ENCODE measurements at regions not wholly inside any gene's neighbourhood (a gene's known extent, or its start where the extent isn't known, plus 50 kb on each side); places are given as distances from the start of the nearest gene placed in this dataset.
A peak's percentile ranks its signal among the peaks of the same experiment; 100 is the strongest.
"Not testable (repeated sequence)": the region's sequence is repeated elsewhere in the genome, so short reads cannot be mapped to it uniquely, and the experiment has no call there.

DNA sequence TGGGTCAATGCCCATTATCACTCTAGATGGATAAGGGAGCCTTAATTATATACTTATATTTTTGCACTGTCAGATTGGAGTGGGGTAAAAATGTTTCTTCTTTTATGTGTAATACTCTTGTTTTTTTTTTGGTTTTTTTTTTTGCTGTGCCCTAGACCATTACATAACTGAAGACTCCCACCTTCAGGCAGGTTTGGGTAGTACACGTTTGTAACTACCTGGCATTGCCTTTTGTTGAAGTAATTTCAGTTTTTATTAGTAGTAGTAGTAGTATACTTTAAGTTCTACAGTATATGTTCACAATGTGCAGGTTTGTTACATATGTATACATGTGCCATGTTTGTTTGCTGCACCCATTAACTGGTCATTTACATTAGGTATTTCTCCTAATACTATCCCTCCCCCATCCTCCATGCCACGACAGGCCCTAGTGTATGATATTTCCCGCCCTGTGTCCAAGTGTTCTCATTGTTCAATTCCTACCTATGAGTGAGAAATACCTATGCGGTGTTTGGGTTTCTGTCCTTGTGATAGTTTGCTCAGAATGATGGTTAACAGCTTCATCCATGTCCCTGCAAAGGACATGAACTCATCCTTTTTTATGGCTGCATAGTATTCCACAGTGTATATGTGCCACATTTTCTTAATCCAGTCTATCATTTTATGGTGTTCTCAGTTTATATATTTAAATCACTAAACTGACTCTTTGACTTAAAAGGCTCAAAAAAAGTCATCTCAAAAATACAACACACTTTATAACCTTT lies 109.2 kb upstream of the FBXO28 start:
- not testable (repeated sequence) for H3K4me3 ChIP-seq (ENCODE audit: low read depth, low read length)
- DNase-seq (ENCODE audit: low read depth) = peak; percentile 51
- TF ChIP-seq, protein P1, sequence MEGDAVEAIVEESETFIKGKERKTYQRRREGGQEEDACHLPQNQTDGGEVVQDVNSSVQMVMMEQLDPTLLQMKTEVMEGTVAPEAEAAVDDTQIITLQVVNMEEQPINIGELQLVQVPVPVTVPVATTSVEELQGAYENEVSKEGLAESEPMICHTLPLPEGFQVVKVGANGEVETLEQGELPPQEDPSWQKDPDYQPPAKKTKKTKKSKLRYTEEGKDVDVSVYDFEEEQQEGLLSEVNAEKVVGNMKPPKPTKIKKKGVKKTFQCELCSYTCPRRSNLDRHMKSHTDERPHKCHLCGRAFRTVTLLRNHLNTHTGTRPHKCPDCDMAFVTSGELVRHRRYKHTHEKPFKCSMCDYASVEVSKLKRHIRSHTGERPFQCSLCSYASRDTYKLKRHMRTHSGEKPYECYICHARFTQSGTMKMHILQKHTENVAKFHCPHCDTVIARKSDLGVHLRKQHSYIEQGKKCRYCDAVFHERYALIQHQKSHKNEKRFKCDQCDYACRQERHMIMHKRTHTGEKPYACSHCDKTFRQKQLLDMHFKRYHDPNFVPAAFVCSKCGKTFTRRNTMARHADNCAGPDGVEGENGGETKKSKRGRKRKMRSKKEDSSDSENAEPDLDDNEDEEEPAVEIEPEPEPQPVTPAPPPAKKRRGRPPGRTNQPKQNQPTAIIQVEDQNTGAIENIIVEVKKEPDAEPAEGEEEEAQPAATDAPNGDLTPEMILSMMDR (IDR thresholded peaks at IDR 0.05; ENCODE audit: low read depth, low read length) = peak; percentile 11

DNA sequence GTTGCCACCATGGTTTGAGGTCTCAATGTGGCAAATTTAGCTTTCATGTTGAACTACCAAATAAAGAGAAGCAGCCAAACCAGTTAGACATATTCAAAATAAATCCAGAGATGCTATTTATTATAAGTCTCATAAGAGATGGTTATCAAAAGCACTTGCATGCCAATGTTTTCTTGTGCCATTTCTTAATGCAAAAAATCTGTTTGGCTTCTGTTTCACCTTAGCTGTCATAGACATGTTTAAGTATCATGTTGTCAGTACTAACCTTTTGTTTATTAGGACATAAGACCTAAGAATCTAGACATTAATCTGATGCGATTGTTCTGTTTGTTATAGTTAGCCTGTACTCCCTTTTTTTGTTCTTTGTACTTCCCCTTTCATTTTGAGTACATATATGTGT lies 110.0 kb upstream of the FBXO28 start:
- not testable (repeated sequence) for H3K4me3 ChIP-seq (ENCODE audit: low read depth, low read length); DNase-seq (ENCODE audit: low read depth)

DNA sequence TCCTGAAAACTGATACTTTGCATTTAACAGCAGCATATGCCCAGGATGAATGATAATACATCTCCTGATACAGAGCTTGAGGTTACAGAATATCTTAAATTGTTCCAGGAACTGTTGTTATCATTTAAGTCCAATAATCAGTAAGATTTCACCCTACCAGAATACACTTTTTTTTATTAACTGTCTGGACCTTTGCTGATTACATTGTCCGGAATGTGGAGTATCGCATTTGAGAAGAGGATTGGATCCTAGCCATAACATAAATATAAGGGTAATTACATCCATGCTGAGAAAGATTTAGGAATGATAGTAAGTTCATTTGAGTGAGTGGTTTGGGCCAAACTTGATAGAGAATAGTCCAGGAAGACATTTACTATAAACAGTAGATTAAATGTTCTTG lies 112.2 kb upstream of the FBXO28 start:
- H3K4me3 ChIP-seq (ENCODE audit: low read depth, low read length); DNase-seq (ENCODE audit: low read depth): not testable (repeated sequence)

DNA sequence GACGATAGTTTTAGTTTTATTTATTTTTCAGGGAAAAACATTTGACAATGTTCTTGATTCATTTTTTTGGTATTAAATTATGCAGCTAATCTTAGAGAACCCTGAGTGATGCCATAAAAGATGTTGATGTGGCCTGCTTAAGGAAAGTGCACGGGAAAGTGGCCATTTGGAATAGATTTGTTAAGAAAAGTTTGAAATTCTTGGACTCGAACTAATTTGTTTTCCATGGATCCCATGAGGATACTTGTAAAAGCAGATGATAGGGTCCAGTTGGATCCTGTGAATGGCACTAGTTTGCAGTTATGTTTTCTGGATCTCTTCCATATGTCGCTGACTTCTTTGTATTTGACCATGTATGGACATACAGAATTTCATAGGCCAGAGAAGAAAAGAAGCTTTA lies 114.2 kb upstream of the FBXO28 start:
- not testable (repeated sequence) for DNase-seq (ENCODE audit: low read depth)

DNA sequence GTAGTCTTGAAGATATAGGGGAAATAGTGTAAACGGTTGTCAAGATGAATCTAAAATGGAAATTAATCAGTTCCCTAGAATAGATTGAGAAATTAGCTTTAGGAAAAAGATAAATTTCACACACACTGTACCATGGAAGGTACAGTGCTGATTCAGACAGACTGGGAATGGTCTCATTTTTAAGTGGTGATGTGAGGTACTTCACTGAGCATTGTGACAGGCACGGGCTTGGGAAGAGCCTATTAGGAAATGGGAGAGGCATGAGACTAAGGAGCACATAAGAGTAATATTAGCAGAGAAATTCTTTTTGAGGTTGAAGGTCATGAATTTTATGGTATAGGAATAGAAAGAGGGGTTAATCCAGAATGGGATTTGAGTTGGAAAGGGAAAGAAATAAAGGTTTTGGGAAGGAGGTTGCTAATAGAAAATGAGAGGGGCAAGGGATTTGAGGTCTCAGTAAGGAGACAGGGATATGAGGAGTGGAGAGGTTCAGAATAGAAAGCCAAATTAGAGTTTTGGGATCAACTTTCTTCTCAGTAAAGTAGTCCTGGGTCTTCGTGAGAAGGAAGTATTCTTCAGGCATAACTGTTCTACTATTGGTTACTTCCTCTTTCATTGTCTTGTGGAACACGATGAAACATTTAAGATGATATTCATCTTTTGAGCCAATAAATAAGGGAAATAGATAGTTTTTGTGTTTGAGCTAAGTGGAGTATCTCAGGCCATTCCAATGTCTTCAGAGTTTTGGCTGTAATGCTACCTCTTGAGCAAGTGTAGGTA lies 115.0 kb upstream of the FBXO28 start:
- H3K4me3 ChIP-seq (ENCODE audit: low read depth, low read length) = not testable (repeated sequence)
- DNase-seq (ENCODE audit: low read depth) = peak; percentile 31

More for the DNA sequence above, 114.2 kb upstream of the FBXO28 start:
- H3K4me3 ChIP-seq (ENCODE audit: low read depth, low read length) = not testable (repeated sequence)

DNA sequence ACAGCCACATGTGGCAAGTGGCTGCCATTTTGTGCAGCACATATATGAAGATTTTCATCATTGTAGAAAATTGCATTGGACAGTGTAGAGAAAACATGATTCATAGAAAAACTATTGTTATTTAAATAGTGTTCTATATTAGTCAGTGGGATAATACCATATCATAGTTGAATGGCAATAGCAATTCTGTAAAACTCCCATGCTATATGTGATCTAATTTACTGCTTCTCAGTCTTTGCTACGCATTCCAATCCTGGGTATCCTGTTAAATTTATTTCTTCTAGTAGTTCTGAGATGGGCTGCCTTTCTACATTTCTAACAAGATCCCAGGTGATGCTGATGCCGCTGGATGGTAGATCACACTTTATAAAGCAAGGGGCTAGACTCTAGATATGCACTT lies 117.5 kb upstream of the FBXO28 start:
- DNase-seq (ENCODE audit: low read depth) = not testable (repeated sequence)

DNA sequence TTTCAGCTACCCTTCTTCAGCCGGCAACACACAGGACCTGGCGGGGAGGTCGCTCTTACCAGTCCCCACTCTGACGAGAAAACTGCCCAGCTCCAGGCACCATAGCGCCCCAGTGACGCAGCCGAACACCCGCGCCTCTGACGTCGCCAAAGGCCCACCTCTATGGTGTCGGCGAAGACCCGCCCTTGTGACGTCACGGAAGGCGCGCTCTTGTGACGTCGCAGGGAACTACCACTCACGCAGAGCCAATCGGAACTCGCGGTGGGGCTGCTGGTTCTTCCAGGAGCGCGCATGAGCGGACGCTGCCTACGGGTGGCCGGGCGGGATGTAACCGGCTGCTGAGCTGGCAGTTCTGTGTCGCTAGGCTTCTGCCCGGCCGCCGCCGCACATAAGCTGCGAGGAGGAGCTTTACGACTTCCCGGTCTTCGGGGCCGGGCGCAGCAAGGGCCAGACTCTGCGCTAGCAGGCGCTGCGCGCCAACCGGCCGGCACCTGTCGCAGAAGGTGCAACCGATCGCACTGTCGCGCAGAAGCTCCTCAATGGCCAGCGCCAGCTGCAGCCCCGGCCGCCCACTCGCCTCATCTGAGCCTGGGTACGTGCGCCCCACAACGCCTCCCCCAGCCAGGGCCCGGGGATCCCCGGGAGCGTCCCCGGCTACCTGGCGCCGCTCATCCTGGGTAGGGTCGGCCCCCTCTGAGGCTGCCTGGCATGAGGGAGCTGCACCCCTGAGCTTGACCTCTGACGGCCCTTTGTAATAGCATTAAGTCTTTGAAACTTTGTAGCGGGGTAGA lies 121.3 kb upstream of the FBXO28 start:
- H3K4me3 ChIP-seq (ENCODE audit: low read depth, low read length) = peak overlapping the region; percentile 70
- TF ChIP-seq POLR2A (IDR thresholded peaks at IDR 0.05; ENCODE audit: extremely low read depth, insufficient read length) = peak; percentile 22
- DNase-seq (ENCODE audit: low read depth) = peak; percentile 98

More for the DNA sequence above, 117.5 kb upstream of the FBXO28 start:
- not testable (repeated sequence) for H3K4me3 ChIP-seq (ENCODE audit: low read depth, low read length)

DNA sequence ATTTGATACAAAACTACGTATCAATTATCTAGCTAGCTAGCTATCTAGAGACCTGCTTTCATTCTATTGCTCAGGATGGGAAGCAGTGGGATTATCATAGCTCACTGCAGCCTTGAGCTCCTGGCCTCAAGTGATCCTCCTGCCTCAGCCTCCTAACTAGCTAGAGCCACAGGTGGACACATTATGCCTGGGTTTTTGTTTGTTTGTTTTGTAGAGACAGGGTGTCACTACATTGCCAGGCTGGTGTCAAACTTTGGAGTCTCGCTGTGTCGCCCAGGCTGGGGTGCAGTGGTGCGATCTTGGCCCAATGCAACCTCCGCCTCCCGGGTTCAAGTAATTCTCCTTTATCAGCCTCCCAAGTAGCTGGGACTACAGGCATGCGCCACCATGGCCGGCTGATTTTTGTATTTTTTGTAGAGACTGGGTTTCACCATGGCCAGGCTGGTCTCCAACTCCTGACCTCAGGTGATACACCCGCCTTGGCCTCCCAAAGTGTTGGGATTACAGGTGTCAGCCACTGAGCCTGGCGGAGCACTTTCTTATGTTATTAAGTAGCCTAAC lies 122.5 kb upstream of the FBXO28 start:
- not testable (repeated sequence) for H3K4me3 ChIP-seq (ENCODE audit: low read depth, low read length); DNase-seq (ENCODE audit: low read depth)

DNA sequence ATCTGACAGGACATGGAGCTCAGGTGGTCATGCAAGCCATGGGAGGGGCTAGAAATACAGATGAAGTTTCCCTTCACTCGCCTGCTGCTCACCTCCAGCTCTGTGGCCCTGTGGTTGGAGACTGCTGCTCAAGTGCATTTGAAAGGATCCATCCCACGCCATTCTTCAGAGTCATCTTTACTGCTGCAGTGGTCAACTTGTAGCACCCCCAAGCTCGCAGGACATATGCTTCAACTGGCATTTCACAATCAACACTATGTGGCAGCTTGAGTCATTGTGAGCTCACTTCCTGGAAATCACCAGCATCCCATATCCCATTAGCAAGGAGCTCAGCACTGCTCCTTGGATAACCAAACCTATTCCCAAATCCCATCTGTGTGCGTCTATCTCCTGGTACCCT lies 116.2 kb upstream of the TP53BP2 start:
- DNase-seq (ENCODE audit: low read depth) = peak; percentile 70
- H3K4me3 ChIP-seq (ENCODE audit: low read depth, low read length) = not testable (repeated sequence)

DNA sequence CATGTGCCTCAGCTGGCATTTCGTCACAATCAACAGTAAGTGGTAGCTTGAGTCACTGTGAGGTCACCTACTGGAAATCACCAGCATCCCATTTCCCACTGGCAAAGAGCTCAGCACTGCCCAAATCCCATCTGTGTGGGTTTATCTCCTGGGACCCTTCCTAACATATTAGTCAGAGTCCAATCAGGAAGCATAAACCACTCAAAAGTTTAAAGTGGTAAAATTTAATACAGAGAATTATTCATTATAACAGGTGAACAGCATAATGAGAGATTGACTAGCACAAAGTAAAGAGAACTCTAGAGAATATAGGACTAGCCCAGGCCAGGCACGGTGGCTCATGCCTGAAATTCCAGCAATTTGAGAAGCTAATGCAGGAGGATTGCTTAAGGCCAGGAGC lies 107.1 kb upstream of the TP53BP2 start:
- not testable (repeated sequence) for H3K4me3 ChIP-seq (ENCODE audit: low read depth, low read length); DNase-seq (ENCODE audit: low read depth)

DNA sequence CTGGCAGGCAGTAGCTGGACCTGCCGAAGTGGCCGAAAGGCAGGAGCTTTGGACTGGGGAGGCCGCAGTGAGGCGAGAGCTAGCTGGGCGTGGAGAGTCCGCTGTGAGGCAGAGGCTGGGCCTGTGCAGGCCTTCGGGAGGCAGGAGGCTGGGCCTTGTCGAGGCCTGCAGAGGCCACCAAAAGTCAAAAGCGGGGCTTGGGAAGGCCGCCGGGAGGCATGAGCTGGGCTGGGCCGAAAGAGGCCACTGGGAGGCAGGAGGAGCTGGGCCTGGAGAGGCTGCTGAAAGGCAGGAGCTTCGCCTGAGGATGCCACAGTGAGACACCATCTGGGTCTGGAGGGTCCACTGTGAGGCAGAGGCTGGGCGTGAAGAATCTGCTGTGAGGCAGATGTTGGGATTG lies 105.8 kb upstream of the TP53BP2 start:
- DNase-seq (ENCODE audit: low read depth) = not testable (repeated sequence)

DNA sequence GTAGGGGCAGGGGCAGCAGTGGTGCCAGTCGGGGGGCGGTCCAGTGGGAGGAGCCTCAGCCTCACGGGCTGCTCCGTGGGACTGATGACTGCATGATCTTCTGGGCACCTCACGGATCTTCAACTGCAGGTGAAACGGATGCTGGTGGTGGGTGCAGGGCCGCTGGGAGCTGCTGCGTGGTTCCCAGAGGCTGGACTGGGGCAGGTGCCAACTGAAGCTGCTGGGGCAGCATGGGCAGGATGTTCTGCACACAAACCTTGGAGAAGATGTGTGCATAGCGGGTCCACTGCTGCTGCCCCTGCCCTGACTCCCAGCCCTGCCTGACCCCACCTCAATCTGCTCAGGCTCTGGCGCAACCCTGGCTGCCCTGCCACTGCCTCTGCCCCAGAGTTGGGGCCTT lies 104.2 kb upstream of the TP53BP2 start:
- not testable (repeated sequence) for DNase-seq (ENCODE audit: low read depth)

More for the DNA sequence above, 105.8 kb upstream of the TP53BP2 start:
- H3K4me3 ChIP-seq (ENCODE audit: low read depth, low read length) = not testable (repeated sequence)

DNA sequence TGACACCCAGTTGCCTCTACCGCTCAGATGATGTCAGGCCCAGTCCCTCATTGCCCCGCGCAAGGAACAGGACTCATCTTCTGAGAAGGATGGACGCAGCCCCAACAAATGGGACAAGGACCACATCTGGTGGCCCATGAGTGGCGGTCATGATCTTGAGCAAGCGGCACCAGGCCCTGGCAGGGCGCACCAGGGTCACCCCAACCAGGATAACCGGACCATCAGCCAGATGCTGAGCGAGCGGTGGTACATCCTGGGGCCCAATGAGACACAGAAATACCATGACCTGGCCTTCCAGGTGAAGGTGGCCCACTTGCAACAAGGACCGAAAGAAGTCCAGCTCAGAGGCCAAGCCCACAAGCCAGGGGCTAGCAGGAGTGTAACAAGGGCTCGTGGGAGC lies 102.3 kb upstream of the TP53BP2 start:
- not testable (repeated sequence) for DNase-seq (ENCODE audit: low read depth)

More for the DNA sequence above, 104.2 kb upstream of the TP53BP2 start:
- not testable (repeated sequence) for H3K4me3 ChIP-seq (ENCODE audit: low read depth, low read length)

DNA sequence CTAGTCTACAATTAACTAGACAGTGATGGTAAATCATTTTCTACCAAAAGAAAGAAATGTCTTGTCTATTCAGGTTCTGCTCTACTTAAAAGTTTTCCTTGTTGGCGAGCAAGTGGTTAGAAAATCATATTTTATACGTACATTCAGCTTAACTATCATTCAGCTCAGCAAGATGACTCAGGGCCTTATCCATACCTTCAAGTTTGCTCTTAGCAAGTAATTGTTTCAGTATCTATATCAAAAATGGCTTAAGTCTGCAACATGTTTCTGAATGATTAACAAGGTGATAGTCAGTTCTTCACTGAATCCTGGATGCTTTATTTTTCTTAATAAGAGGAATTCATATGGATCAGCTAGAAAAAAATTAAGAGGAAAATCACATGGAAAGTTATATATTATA lies 90.8 kb upstream of the TP53BP2 start:
- H3K4me3 ChIP-seq (ENCODE audit: low read depth, low read length); DNase-seq (ENCODE audit: low read depth): not testable (repeated sequence)

More for the DNA sequence above, 102.3 kb upstream of the TP53BP2 start:
- H3K4me3 ChIP-seq (ENCODE audit: low read depth, low read length) = not testable (repeated sequence)

DNA sequence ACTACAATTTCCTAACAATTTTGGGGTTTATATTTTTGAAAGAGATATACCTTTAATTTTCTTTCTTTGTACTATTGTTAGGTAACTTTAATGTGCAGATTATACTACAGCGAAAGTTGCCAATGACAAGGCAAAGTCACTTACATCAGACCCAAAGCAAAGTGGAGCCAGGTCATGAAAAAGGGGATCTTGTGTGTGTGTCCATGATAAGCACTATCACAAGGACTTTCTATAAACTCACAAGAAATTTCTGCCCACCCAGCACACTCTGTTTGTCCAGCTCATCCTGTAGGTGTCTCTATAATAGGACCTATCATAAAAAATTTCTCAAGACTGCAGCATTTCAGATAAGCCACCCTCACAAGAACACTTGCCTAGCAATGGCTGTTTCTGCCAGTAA lies 85.7 kb upstream of the TP53BP2 start:
- not testable (repeated sequence) for DNase-seq (ENCODE audit: low read depth); H3K4me3 ChIP-seq (ENCODE audit: low read depth, low read length)

DNA sequence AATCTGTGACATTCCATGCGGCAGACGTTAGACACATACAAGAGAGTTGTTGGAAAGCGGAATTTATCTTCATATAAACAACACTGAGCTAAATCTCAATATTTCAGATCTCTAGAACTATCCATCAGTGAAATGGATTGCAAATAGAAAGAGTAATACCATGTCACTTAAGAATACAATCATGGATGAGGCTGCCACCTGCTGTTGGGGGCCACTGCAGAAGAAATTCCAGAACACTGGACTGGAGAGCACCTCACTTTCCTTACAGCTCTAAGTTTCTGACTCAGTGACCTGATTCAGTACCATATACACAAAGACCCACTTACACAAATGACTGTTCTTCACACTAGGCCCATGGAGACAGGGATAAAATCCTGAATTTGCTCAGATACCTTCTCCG lies 75.1 kb upstream of the TP53BP2 start:
- DNase-seq (ENCODE audit: low read depth); H3K4me3 ChIP-seq (ENCODE audit: low read depth, low read length): not testable (repeated sequence)

DNA sequence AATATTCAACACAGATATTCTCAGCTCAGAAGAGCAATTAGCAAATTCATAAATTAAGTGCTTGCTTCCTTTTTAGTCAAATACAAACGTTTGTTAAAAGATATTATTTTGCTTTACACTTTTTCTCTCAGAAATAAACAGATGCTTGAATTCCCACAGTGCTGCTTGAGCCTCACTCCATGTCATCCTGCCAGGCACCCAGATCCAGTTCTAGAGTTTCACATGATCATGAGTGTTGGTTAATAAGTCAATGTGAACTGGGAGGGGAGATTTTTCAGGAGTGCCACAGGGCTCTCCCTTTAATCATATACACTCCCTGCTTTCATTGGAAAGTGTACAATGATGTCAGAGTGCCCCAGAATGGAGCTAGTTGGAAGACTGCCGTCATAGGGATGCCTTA lies 69.7 kb upstream of the TP53BP2 start:
- not testable (repeated sequence) for H3K4me3 ChIP-seq (ENCODE audit: low read depth, low read length); DNase-seq (ENCODE audit: low read depth)
